A549 (cell line): ENCODE measurements at regions not wholly inside any gene's neighbourhood (a gene's known extent, or its start where the extent isn't known, plus 50 kb on each side); places are given as distances from the start of the nearest gene placed in this dataset.

ENCODE experiments used
- ELK1 ChIP-seq: fragments of 150-350 bp; IDR thresholded peaks from 2 replicates; pipeline ENCODE4 v1.6.1; 2014; ENCODE audit warnings: low read depth, mild to moderate bottlenecking, low read length
- JUN ChIP-seq, 2 experiments: fragments of >200 bp; sonication (Bioruptor Twin); formaldehyde crosslinking; IDR thresholded peaks; 2 replicates in 1 of 2; 3 replicates in 1 of 2; pipeline ENCODE4 v1.6.1; 2016 to 2017
- PHF8 ChIP-seq: fragments of 200-600 bp; sonication (generic); IDR thresholded peaks from 2 replicates; pipeline ENCODE4 v1.6.1; 2016; ENCODE audit warnings: low read depth, mild to moderate bottlenecking, antibody characterized with exemption, moderate library complexity, borderline replicate concordance
- POLR2A ChIP-seq: IDR thresholded peaks from 2 replicates; pipeline ENCODE4 v1.6.1; 2012; ENCODE audit warnings: mild to moderate bottlenecking, low read length
- RCOR1 ChIP-seq: fragments of 150-350 bp; IDR thresholded peaks from 2 replicates; pipeline ENCODE4 v1.6.1; 2014; ENCODE audit warnings: antibody characterized with exemption, low read length, low read depth
- TF ChIP-seq, protein P1 (sequence below): fragments of >200 bp; sonication (Bioruptor Twin); formaldehyde crosslinking; IDR thresholded peaks from 3 replicates; pipeline ENCODE4 v1.5.1; 2016
- TF ChIP-seq, protein P2 (sequence below): IDR thresholded peaks from 2 replicates; pipeline ENCODE4 v1.6.1; 2012

DNA sequence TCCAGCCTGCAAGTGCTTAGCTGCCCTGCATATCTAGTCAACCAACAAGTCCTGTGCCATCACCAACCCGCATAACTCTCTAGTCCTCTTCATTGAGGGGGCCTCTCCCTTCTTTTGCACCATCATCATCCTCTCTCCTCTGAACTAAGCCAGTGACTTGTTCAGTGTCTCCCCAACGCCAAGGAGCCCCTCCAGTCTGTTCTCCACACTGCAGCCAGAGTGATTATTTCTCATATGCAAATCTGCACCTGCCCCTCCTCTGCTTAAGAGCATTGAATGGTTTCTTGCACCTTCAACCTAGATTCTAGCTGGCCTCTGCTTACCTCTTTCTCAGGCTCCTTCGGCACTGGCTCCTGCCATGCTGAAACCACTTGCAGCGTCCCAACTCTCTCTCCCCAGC is 141.8 kb downstream of the FAM161A start:
- TF ChIP-seq, protein P1, sequence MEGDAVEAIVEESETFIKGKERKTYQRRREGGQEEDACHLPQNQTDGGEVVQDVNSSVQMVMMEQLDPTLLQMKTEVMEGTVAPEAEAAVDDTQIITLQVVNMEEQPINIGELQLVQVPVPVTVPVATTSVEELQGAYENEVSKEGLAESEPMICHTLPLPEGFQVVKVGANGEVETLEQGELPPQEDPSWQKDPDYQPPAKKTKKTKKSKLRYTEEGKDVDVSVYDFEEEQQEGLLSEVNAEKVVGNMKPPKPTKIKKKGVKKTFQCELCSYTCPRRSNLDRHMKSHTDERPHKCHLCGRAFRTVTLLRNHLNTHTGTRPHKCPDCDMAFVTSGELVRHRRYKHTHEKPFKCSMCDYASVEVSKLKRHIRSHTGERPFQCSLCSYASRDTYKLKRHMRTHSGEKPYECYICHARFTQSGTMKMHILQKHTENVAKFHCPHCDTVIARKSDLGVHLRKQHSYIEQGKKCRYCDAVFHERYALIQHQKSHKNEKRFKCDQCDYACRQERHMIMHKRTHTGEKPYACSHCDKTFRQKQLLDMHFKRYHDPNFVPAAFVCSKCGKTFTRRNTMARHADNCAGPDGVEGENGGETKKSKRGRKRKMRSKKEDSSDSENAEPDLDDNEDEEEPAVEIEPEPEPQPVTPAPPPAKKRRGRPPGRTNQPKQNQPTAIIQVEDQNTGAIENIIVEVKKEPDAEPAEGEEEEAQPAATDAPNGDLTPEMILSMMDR, result no peak
- TF ChIP-seq JUN (IDR thresholded peaks at IDR 0.05) (no peak), RCOR1 (no peak), ELK1 (no peak), PHF8 (no peak), POLR2A (no peak)
- TF ChIP-seq, protein P2, sequence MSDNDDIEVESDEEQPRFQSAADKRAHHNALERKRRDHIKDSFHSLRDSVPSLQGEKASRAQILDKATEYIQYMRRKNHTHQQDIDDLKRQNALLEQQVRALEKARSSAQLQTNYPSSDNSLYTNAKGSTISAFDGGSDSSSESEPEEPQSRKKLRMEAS, result no peak
